ENCODE measurements at regions not wholly inside any gene's neighbourhood (a gene's known extent, or its start where the extent isn't known, plus 50 kb on each side); places are given as distances from the start of the nearest gene placed in this dataset.
"Not testable (repeated sequence)": the region's sequence is repeated elsewhere in the genome, so short reads cannot be mapped to it uniquely, and the experiment has no call there.

DNA sequence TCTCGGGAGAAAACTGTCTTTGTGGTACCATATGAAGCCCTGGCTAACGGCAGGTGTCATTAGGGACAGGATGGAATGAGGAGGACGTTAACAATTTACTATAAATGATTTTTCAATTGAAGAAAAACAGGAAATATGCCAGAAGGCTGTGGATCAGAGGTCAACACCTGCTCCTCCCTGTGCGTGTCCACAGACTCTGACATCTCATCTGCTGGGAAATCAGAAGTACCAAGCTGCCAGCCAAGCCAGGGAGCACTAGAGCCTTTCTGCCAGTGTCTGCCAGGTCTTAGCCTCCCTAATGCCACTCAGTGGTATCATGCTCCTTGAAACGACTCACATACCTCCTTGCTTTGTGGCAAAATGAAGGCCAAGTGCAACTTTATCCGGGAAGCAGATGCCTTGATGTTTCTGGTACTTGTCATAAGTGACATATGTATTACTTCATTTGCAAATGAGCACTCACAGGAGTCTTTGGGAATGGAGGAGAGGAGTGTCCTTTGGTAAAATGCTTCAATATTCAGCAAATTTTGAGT is 541.1 kb downstream of the SATB2 start:
- DNase-seq (ENCODE audit: low read depth in 2 of 2) = no peak

DNA sequence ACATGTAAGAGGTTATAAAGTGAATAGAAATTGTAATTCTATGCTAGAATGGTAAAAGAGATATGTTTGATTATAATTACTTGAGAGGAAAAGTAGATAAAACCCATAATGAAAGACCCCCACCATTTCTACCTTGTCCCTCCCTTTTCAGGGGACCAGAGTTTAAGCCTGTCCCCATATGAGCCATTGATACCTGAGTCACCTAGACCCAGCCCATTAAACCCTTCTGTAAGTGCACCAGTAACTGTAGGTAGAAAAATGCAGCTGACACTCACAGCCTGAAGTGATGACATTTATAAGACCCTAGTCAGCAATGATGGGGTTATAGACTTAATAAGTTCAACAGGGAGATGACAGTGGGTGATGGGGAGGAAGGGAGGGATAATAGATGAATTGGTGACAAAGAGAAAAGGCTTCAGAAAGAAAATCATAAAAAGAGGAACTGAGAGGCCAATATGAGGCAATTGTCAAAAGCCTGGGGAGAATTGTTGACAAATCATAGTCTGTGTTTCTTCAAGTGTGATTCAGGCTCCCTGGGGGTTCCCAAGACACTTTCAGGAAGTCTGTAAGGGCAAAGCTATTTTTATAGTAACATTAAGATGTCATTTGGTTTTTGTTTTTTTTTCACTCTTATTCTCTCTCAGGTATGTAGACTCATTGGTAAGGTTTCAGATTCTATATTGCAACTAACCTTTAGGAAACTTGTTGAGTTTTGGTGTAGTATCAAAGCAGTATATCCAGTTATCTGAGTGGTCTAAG is 544.2 kb downstream of the SATB2 start:
- DNase-seq (ENCODE audit: low read depth in 2 of 2) = no peak

- no peak for DNase-seq (ENCODE audit: low read depth in 2 of 2)
Observed at GRCh38 chr2:198909525-198910267, 548.0 kb downstream of the SATB2 start.

GRCh38 chr2:198905881-198906612 is 551.7 kb downstream of the SATB2 start:
- DNase-seq (ENCODE audit: low read depth in 2 of 2) = no peak

DNA sequence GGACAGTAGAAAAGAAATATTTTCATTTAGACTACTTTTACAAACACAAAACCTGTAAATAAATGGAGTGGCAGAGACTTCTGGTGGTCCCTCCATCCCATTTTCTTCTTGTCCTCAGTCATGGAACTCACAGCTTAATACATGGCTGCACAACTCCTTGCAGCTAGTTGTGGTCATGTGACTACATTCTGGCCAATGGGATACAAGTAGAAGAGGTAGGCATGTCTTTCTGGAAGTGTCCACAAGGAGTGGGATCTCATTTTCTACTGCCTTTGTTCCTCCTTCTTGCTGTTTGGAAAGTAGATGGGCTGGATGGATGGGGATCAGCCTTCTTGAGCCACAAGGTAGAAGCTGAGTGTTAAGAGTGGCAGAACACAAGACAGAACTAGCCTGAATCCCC is 555.8 kb downstream of the SATB2 start:
- no peak for DNase-seq (ENCODE audit: low read depth in 2 of 2)

GRCh38 chr2:198900141-198900540 is 557.6 kb downstream of the SATB2 start:
- DNase-seq (ENCODE audit: low read depth in 2 of 2) = no peak

DNA sequence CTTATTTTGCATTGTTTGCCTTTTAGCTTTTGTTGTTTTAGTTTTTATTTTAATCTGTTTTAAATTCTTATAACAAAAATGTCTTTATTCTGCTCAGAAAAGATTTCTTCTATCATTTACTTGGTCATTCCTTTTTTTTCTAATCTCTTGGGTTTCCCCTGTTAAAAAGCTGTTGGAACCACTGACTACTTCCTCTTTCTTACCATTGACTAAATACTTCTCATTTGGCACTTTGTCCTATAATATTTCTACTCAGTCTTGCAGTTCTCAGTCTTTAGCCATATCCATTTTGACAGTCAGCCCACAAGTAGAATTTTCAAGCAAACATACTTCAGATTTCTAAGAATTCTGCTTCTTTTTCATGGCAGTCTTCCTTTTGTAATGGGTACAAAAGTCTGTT is 567.2 kb downstream of the SATB2 start:
- no peak for DNase-seq (ENCODE audit: low read depth in 2 of 2)

DNA sequence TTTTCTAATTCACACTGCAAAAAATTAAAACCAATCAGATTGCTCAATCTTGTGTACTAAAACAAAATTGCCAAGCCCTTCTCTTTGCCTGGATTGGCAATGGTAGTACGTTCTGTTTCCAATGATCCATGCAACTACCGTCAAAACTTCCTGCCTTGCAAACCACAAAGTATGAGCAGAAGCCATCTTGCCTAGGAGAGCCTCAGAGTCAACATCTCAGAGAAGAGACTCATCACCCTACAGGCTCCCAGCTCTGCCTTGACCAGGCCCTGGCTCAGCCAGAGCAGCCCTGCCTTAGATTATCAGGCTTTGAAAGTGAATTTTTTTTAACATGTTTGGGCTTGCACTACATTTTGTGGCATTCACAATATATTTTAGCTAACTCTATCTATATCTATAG is 574.1 kb downstream of the SATB2 start:
- no peak for DNase-seq (ENCODE audit: low read depth in 2 of 2)

DNA sequence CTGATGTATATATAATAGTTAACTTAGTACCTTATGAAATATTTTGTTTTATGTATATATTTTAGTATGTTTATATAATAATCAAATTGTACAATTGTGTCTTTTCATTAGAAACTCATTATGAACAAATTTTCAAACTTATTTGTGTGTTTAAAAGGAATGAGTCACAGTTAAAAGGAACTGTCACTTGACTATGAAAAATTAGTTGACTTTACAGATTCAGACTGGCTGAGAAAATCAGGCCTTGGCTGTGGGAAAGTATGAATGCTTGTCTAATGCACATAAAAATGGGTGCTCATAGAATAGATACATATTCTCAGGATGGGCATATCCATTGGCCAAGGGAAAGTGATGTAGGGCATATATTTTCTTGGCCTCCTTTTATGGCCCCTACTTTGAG is 576.8 kb downstream of the SATB2 start:
- DNase-seq (ENCODE audit: low read depth in 2 of 2) = no peak

DNA sequence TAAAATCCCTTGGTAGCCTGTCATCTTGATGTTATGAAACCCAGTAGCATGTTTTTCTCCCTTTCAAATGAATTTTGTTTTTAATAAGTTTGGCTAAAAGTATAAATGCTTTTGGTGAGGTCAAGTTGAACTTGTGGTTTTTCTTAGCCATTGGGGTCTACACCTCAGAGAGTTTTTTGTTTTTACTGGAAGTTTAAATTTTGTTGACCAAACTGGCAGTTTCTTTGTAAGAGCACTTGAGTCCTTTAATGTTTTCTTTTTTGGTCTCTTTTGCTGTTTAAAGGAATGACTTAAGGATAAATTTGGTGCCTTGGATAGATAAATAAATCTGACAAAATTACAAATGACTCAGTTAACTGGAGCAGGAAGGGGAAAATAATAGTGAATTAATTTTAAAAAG is 577.3 kb downstream of the SATB2 start:
- no peak for DNase-seq (ENCODE audit: low read depth in 2 of 2)

DNA sequence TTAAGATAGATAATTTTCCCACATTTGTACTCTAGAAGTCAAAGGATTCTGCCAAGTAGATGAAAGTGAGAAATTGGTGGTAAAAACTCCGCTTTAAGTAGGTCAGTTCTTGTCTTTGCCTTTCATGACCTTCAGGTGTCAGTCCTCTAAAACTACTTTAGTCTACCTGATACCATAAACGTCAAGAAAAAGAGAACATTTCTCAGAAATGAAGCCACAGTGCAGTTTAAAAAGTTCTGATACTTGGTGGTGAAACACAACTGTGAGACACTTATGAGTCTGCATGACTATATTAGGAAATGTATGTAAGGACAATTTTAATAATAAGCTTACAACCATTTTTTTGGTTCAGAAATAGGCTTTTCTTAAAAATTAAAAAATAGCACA is 583.3 kb downstream of the SATB2 start:
- no peak for DNase-seq (ENCODE audit: low read depth in 2 of 2)

DNA sequence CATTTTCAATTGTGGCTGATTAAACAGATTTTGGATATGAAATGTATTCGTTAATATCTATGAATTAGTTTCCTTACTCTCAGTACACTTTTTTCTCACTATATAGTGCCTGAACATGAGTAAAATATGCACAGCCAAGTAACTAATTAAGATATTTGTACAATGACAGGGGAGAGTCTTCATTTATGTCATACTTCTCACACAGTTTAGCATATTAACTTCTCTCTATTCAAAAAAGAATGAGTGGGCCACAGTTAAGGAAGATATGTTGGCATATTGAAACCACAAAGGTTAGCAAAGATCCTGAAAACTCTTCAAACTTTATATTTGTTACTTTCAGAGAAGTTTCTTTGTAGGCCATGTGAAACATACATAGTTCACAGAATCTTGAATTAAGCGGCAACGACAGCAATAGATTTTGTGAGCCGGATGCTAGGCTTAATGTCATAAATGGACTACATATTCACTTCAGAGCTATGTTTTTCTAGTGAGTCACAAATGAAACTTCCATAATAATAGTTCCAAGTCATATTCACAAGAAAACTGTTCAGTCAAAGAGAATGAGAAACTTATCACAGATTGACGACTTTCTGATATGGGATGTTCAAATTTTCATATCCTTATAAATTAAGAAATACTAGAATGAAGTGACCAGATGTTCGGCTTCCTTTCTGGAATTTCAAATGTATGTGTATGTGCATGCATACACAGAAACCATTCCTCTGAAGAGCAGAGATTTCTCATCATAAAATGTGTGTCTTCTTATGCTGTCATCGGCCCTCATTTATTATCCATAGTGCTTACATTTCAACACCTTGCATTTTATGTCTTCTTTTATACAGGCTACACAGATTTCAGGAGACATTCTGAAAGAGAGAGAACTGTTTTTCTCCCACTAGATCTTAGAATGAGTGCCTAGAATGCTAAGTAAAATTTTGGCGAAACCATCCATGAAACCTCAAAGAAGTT is 584.0 kb downstream of the SATB2 start:
- DNase-seq (ENCODE audit: low read depth in 2 of 2) = no peak

GRCh38 chr2:198863655-198864054 is 594.1 kb downstream of the SATB2 start:
- no peak for DNase-seq (ENCODE audit: low read depth in 2 of 2)

GRCh38 chr2:198861080-198861479 is 596.7 kb downstream of the SATB2 start:
- no peak for DNase-seq (ENCODE audit: low read depth in 2 of 2)

- DNase-seq (ENCODE audit: low read depth in 2 of 2) = no peak
Observed at GRCh38 chr2:198857246-198857645, 600.5 kb downstream of the SATB2 start.

GRCh38 chr2:198855746-198856145 is 602.0 kb downstream of the SATB2 start:
- not testable (repeated sequence) for DNase-seq (ENCODE audit: low read depth in 2 of 2)

- DNase-seq (ENCODE audit: low read depth in 2 of 2) = no peak
Observed at GRCh38 chr2:198852248-198852647, 605.5 kb downstream of the SATB2 start.

DNA sequence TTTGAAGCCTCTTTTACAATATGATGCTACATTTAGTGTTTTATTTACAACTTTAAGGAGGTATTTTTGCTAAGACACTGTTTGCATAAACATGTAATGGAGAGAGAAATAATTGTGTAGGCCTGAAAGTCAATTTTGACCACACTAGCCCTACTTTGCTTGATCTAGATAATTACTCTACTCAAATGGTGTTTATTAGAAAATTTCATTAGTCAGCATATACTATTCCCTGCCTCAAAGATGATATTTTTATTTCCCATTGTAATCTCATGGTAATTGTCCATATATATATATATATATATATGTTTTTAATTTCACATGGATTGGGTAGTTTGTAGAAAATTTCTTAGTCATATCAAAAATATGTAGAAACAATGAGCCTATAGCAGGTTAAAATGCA is 632.2 kb downstream of the SATB2 start:
- no peak for DNase-seq (ENCODE audit: low read depth in 2 of 2)

DNA sequence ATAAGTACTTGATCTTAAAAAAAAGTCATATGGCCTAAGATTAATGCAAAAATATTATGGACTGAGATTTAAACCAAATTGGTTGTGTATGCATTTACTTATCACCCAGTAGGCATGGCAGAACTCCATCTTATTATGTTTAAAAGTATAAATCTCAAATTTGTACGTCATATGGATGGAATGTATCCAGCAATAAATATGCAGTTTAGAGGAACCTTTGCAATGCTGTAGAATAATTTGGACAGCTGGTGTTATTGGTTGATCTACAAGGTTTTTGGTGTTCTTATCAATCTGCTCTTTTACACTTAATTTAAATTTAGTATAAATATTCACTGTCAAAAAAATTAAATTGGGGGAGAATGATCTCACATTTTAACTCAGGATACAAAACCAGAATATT is 640.2 kb downstream of the SATB2 start:
- no peak for DNase-seq (ENCODE audit: low read depth in 2 of 2)

- no peak for DNase-seq (ENCODE audit: low read depth in 2 of 2)
Observed at GRCh38 chr2:198815626-198816025, 642.1 kb downstream of the SATB2 start.

- DNase-seq (ENCODE audit: low read depth in 2 of 2) = no peak
Observed at GRCh38 chr2:198811198-198811597, 646.5 kb downstream of the SATB2 start.
